GM20000 (cell line): ENCODE measurements at regions not wholly inside any gene's neighbourhood (a gene's known extent, or its start where the extent isn't known, plus 50 kb on each side); places are given as distances from the start of the nearest gene placed in this dataset.

Experiments
- DNase-seq: peaks from one replicate; pipeline ENCODE4 v3.0.0; 2012; ENCODE audit warnings: low spot score
- TF ChIP-seq, protein P1 (sequence below): IDR thresholded peaks from 2 replicates; pipeline ENCODE4 v1.5.1; 2012; ENCODE audit warnings: mild to moderate bottlenecking, control low read depth; ENCODE audit errors: extremely low read depth, missing control alignments

DNA sequence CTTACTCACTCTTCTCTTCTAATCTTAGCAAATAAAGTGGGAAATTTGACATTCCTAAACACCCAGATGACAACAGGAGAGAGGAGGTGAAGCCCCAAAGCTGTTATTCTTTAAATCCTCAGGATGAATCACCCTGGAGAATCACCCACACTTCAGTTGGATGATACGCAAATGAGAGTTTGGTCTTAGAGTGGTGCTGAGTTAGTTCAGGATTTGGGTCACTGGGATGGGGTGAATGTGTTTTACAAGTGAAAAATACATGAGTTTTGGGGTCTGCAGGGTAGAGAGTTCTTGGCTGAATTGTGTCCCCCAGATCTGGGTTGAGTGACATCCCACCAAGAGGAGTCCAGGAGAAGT, 117.2 kb downstream of the GGTLC2 start:
- no peak for DNase-seq
- TF ChIP-seq, protein P1, sequence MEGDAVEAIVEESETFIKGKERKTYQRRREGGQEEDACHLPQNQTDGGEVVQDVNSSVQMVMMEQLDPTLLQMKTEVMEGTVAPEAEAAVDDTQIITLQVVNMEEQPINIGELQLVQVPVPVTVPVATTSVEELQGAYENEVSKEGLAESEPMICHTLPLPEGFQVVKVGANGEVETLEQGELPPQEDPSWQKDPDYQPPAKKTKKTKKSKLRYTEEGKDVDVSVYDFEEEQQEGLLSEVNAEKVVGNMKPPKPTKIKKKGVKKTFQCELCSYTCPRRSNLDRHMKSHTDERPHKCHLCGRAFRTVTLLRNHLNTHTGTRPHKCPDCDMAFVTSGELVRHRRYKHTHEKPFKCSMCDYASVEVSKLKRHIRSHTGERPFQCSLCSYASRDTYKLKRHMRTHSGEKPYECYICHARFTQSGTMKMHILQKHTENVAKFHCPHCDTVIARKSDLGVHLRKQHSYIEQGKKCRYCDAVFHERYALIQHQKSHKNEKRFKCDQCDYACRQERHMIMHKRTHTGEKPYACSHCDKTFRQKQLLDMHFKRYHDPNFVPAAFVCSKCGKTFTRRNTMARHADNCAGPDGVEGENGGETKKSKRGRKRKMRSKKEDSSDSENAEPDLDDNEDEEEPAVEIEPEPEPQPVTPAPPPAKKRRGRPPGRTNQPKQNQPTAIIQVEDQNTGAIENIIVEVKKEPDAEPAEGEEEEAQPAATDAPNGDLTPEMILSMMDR = no peak

DNA sequence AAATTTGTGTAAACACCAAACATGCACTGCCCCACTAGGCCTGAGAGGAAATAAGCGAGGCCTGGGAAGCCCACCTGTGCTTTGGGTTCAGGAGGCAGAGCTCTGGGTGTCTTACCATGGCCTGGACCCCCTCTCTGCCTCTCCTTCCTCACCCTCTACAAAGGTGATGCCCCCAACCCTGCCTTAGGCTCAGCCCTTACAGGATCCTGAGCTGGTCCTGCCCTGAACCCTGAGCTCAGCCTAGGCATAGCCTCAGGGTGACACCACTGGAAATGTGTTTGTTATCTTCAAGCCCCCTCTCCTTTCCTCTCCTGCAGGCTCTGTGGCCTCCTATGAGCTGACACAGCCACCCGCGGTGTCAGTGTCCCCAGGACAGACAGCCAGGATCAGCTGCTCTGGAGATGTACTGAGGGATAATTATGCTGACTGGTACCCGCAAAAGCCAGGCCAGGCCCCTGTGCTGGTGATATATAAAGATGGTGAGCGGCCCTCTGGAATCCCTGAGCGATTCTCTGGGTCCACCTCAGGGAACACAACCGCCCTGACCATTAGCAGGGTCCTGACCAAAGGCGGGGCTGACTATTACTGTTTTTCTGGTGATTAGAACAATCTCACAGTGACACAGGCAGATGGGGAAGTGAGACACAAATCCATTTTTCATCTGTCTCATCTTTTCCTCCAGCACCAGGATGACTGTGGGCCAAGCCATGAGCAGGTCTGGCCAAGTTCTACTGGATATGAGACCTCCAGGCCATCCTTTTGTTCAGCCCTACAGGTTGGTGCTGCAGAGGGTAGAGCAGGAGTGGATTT, 117.8 kb downstream of the GGTLC2 start:
- TF ChIP-seq, protein P1 = no peak
- no peak for DNase-seq

GRCh38 chr22:22763512-22763911, 119.1 kb downstream of the GGTLC2 start:
- no peak for DNase-seq
- TF ChIP-seq, protein P1 = no peak

GRCh38 chr22:22764085-22764484, 119.7 kb downstream of the GGTLC2 start:
- no peak for DNase-seq
- TF ChIP-seq, protein P1 = no peak

DNA sequence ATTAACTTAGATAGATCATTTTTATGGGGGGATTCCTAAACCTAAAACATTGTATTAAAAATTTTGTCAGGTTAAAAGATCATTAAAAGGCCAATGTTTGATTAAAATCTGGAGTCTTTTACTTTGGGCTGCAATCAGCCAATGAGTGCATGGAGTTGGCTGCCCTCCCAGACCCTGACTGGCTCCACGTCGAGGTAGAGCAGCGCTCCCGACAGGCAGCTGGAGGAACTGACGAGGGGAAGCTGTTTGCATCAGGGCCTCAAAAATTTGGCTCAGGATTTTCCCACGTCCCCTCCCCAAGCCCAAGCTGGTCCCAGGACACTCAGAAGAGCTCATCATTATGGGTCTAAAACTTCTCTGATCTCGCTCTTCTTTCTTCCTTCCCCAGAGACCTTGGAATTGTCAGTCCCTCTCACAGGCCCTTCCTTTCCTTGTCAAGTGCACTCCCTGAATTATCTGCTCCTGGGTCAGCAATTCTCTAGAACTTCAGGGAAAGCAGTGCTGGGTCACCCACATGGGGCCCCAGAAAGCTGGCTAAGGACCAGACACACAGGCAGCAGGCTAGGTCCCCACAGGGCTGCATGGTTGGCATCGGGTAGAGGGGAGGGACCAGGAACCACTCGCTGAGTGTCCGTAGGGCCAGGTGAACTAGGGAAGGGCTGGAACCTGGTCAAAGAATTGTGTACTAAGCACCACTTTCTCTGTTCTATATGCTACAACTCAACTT, 119.6 kb upstream of the IGLL5 start:
- TF ChIP-seq, protein P1 = no peak
- DNase-seq = no peak

DNA sequence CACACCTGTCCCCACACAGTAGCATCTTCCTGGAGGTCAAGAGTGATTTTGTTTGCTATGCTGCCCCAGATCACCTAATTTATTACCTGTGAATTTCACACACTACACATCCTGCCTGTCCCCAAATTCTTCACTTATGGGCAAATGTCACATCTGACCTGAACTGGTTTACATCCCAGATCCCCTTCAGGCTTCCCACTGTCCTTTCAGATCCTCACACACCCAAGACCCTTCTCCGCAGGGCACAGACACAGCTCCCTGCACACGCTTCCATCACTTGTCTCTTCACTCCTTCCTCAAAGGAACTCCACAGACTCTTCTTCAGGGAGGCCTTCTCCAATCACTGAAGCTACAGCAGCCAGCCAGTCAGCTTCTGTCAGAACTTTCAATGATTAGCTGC, 118.7 kb upstream of the IGLL5 start:
- TF ChIP-seq, protein P1 = no peak
- DNase-seq = no peak
